ENCODE measurements at regions not wholly inside any gene's neighbourhood (a gene's known extent, or its start where the extent isn't known, plus 50 kb on each side); places are given as distances from the start of the nearest gene placed in this dataset.

DNA sequence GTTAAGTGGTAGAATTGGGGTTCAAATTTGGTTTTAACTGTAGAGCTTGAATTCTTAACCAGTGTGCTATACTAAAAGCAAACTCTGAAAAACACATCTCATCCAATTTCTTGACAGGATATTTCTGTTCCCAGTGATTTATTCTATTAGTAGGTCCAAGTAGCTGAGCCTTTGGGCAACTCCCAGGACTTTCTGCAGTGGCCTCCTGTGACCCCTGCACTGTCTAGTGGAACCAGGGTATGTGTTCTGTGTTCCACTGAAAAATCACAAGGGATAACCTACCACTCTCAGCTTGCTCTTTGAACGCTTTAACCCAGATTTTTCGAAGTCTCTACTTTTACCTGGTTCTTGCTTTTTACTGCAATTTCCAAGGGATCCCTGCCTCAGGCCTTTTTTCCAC is 58.0 kb upstream of the SCOC start:
- TF ChIP-seq, protein P1, sequence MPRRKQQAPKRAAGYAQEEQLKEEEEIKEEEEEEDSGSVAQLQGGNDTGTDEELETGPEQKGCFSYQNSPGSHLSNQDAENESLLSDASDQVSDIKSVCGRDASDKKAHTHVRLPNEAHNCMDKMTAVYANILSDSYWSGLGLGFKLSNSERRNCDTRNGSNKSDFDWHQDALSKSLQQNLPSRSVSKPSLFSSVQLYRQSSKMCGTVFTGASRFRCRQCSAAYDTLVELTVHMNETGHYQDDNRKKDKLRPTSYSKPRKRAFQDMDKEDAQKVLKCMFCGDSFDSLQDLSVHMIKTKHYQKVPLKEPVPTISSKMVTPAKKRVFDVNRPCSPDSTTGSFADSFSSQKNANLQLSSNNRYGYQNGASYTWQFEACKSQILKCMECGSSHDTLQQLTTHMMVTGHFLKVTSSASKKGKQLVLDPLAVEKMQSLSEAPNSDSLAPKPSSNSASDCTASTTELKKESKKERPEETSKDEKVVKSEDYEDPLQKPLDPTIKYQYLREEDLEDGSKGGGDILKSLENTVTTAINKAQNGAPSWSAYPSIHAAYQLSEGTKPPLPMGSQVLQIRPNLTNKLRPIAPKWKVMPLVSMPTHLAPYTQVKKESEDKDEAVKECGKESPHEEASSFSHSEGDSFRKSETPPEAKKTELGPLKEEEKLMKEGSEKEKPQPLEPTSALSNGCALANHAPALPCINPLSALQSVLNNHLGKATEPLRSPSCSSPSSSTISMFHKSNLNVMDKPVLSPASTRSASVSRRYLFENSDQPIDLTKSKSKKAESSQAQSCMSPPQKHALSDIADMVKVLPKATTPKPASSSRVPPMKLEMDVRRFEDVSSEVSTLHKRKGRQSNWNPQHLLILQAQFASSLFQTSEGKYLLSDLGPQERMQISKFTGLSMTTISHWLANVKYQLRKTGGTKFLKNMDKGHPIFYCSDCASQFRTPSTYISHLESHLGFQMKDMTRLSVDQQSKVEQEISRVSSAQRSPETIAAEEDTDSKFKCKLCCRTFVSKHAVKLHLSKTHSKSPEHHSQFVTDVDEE (CRISPR knock-in tag; IDR thresholded peaks at IDR 0.05) = no peak
- no peak for TF ChIP-seq TOX (CRISPR knock-in tag; IDR thresholded peaks at IDR 0.05; ENCODE audit: borderline replicate concordance)
- TF ChIP-seq, protein P2, sequence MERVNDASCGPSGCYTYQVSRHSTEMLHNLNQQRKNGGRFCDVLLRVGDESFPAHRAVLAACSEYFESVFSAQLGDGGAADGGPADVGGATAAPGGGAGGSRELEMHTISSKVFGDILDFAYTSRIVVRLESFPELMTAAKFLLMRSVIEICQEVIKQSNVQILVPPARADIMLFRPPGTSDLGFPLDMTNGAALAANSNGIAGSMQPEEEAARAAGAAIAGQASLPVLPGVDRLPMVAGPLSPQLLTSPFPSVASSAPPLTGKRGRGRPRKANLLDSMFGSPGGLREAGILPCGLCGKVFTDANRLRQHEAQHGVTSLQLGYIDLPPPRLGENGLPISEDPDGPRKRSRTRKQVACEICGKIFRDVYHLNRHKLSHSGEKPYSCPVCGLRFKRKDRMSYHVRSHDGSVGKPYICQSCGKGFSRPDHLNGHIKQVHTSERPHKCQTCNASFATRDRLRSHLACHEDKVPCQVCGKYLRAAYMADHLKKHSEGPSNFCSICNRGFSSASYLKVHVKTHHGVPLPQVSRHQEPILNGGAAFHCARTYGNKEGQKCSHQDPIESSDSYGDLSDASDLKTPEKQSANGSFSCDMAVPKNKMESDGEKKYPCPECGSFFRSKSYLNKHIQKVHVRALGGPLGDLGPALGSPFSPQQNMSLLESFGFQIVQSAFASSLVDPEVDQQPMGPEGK (CRISPR knock-in tag; IDR thresholded peaks at IDR 0.05; ENCODE audit: borderline replicate concordance) = no peak
- no peak for TF ChIP-seq TCF4 (CRISPR knock-in tag; IDR thresholded peaks at IDR 0.05; ENCODE audit: borderline replicate concordance)
- no peak for TF ChIP-seq ZFP3 (CRISPR knock-in tag; IDR thresholded peaks at IDR 0.05)
- no peak for TF ChIP-seq ISL1 (CRISPR knock-in tag; IDR thresholded peaks at IDR 0.05)
- no peak for TF ChIP-seq ARNTL (CRISPR knock-in tag; IDR thresholded peaks at IDR 0.05; ENCODE audit: borderline replicate concordance, low read depth)
- no peak for TF ChIP-seq ZFP30 (CRISPR knock-in tag; IDR thresholded peaks at IDR 0.05)
- TF ChIP-seq, protein P3, sequence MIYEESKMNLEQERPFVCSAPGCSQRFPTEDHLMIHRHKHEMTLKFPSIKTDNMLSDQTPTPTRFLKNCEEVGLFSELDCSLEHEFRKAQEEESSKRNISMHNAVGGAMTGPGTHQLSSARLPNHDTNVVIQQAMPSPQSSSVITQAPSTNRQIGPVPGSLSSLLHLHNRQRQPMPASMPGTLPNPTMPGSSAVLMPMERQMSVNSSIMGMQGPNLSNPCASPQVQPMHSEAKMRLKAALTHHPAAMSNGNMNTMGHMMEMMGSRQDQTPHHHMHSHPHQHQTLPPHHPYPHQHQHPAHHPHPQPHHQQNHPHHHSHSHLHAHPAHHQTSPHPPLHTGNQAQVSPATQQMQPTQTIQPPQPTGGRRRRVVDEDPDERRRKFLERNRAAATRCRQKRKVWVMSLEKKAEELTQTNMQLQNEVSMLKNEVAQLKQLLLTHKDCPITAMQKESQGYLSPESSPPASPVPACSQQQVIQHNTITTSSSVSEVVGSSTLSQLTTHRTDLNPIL (CRISPR knock-in tag; IDR thresholded peaks at IDR 0.05; ENCODE audit: low read depth) = no peak
- TF ChIP-seq ZNF565 (CRISPR knock-in tag; conservative IDR thresholded peaks at IDR 0.05; ENCODE audit: low read depth) = no peak
- TF ChIP-seq ZNF8 (CRISPR knock-in tag; IDR thresholded peaks at IDR 0.05) = no peak
- no peak for TF ChIP-seq ESRRG (CRISPR knock-in tag; IDR thresholded peaks at IDR 0.05)
- TF ChIP-seq, protein P4, sequence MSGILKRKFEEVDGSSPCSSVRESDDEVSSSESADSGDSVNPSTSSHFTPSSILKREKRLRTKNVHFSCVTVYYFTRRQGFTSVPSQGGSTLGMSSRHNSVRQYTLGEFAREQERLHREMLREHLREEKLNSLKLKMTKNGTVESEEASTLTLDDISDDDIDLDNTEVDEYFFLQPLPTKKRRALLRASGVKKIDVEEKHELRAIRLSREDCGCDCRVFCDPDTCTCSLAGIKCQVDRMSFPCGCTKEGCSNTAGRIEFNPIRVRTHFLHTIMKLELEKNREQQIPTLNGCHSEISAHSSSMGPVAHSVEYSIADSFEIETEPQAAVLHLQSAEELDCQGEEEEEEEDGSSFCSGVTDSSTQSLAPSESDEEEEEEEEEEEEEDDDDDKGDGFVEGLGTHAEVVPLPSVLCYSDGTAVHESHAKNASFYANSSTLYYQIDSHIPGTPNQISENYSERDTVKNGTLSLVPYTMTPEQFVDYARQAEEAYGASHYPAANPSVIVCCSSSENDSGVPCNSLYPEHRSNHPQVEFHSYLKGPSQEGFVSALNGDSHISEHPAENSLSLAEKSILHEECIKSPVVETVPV (CRISPR knock-in tag; IDR thresholded peaks at IDR 0.05) = no peak
